ENCODE measurements at regions not wholly inside any gene's neighbourhood (a gene's known extent, or its start where the extent isn't known, plus 50 kb on each side); places are given as distances from the start of the nearest gene placed in this dataset.
A peak's percentile ranks its signal among the peaks of the same experiment; 100 is the strongest.

- no peaks in the 10 kb centered on the region for H3K9me3 Mint-ChIP-seq
- Histone ChIP-seq H3K27ac (no peak overlapping the region), H3K79me2 (ENCODE audit: low read depth) (no peaks in the 10 kb centered on the region), H3K4me1 (peaks cover 34% of the 10 kb centered on the region), H3K36me3 (no peaks in the 10 kb centered on the region), H3K4me3 (no peak overlapping the region), H2AFZ (replicated peaks) (no peak overlapping the region), H4K20me1 (ENCODE audit: low read depth) (no peaks in the 10 kb centered on the region), H3K27me3 (no peaks in the 10 kb centered on the region), H3K9me3 (ENCODE audit: low read depth) (no peaks in the 10 kb centered on the region), H3K9ac (no peak overlapping the region), H3K4me2 (no peak overlapping the region), H3F3A (ENCODE audit: low read depth) (peaks cover 12% of the 10 kb centered on the region)
- H3K4me1 Mint-ChIP-seq = peaks cover 28% of the 10 kb centered on the region
- H3K4me3 Mint-ChIP-seq = no peak overlapping the region
- no peak overlapping the region for H3K27ac Mint-ChIP-seq
- no peak for TF ChIP-seq EZH2phosphoT487 (IDR thresholded peaks at IDR 0.05)
- no peak for TF ChIP-seq CTCF (IDR thresholded peaks at IDR 0.05)
- TF ChIP-seq EZH2 (IDR thresholded peaks at IDR 0.05) = no peak
- peaks cover 4% of the 10 kb centered on the region for H3K27me3 Mint-ChIP-seq (ENCODE audit: insufficient read depth, low read depth)
- DNase-seq (ENCODE audit: low spot score) = no peak
- no peaks in the 10 kb centered on the region for H3K36me3 Mint-ChIP-seq
Measured at GRCh38 chr12:89084751-89085150, 267.6 kb downstream of the DUSP6 start.

GRCh38 chr12:89083491-89083890 is 268.8 kb downstream of the DUSP6 start:
- H3K27ac Mint-ChIP-seq = no peak overlapping the region
- TF ChIP-seq EZH2phosphoT487 (IDR thresholded peaks at IDR 0.05) (no peak), CTCF (IDR thresholded peaks at IDR 0.05) (no peak), EZH2 (IDR thresholded peaks at IDR 0.05) (no peak)
- peaks cover 29% of the 10 kb centered on the region for H3K4me1 ChIP-seq

GRCh38 chr12:89082370-89082753 is 269.9 kb downstream of the DUSP6 start:
- no peak for TF ChIP-seq EZH2 (IDR thresholded peaks at IDR 0.05)

More at GRCh38 chr12:89083491-89083890, 268.8 kb downstream of the DUSP6 start:
- DNase-seq (ENCODE audit: low spot score) = no peak
- H3K4me3 Mint-ChIP-seq = no peak overlapping the region
- no peaks in the 10 kb centered on the region for H3K9me3 ChIP-seq (ENCODE audit: low read depth)
- no peak overlapping the region for H3K4me3 ChIP-seq
- no peaks in the 10 kb centered on the region for H3K36me3 ChIP-seq
- H3K79me2 ChIP-seq (ENCODE audit: low read depth) = no peaks in the 10 kb centered on the region
- H3K27me3 Mint-ChIP-seq (ENCODE audit: insufficient read depth, low read depth) = peaks cover 4% of the 10 kb centered on the region
- H3K27ac ChIP-seq = no peak overlapping the region
- peaks cover 28% of the 10 kb centered on the region for H3K4me1 Mint-ChIP-seq
- H2AFZ ChIP-seq (replicated peaks) = no peak overlapping the region
- H3K9ac ChIP-seq = no peak overlapping the region
- H3K9me3 Mint-ChIP-seq = no peaks in the 10 kb centered on the region
- H3K36me3 Mint-ChIP-seq = no peaks in the 10 kb centered on the region
- H3K4me2 ChIP-seq = no peak overlapping the region
- peaks cover 10% of the 10 kb centered on the region for H3F3A ChIP-seq (ENCODE audit: low read depth)
- H4K20me1 ChIP-seq (ENCODE audit: low read depth) = no peaks in the 10 kb centered on the region
- no peaks in the 10 kb centered on the region for H3K27me3 ChIP-seq

GRCh38 chr12:89081719-89082369 is 270.5 kb downstream of the DUSP6 start:
- no peak overlapping the region for H3K27ac ChIP-seq
- Mint-ChIP-seq H3K36me3 (no peaks in the 10 kb centered on the region), H3K4me1 (peaks cover 18% of the 10 kb centered on the region), H3K27me3 (ENCODE audit: insufficient read depth, low read depth) (peaks cover 4% of the 10 kb centered on the region), H3K9me3 (no peaks in the 10 kb centered on the region), H3K27ac (peak overlapping the region; percentile 88), H3K4me3 (no peak overlapping the region)
- no peaks in the 10 kb centered on the region for H4K20me1 ChIP-seq (ENCODE audit: low read depth)
- H3K9ac ChIP-seq = no peak overlapping the region
- H3K4me3 ChIP-seq = no peak overlapping the region
- H3K27me3 ChIP-seq = no peaks in the 10 kb centered on the region
- no peaks in the 10 kb centered on the region for H3K36me3 ChIP-seq
- H3K79me2 ChIP-seq (ENCODE audit: low read depth) = no peaks in the 10 kb centered on the region
- TF ChIP-seq EZH2phosphoT487 (IDR thresholded peaks at IDR 0.05) (no peak), CTCF (IDR thresholded peaks at IDR 0.05) (no peak), EZH2 (IDR thresholded peaks at IDR 0.05) (no peak)
- DNase-seq (ENCODE audit: low spot score) = no peak
- no peaks in the 10 kb centered on the region for H3F3A ChIP-seq (ENCODE audit: low read depth)
- no peak overlapping the region for H3K4me2 ChIP-seq
- no peak overlapping the region for H2AFZ ChIP-seq (replicated peaks)
- H3K9me3 ChIP-seq (ENCODE audit: low read depth) = no peaks in the 10 kb centered on the region
- peaks cover 14% of the 10 kb centered on the region for H3K4me1 ChIP-seq

More at GRCh38 chr12:89082370-89082753, 269.9 kb downstream of the DUSP6 start:
- H3K27ac ChIP-seq = no peak overlapping the region
- H3K4me3 ChIP-seq = no peak overlapping the region
- no peak overlapping the region for H3K9ac ChIP-seq
- Mint-ChIP-seq H3K9me3 (no peaks in the 10 kb centered on the region), H3K36me3 (no peaks in the 10 kb centered on the region), H3K27ac (no peak overlapping the region), H3K27me3 (ENCODE audit: insufficient read depth, low read depth) (peaks cover 4% of the 10 kb centered on the region), H3K4me3 (no peak overlapping the region), H3K4me1 (peaks cover 19% of the 10 kb centered on the region)
- H3F3A ChIP-seq (ENCODE audit: low read depth) = no peaks in the 10 kb centered on the region
- H2AFZ ChIP-seq (replicated peaks) = no peak overlapping the region
- DNase-seq (ENCODE audit: low spot score) = no peak
- no peaks in the 10 kb centered on the region for H3K9me3 ChIP-seq (ENCODE audit: low read depth)
- no peaks in the 10 kb centered on the region for H3K79me2 ChIP-seq (ENCODE audit: low read depth)
- H3K4me1 ChIP-seq = peaks cover 18% of the 10 kb centered on the region
- no peaks in the 10 kb centered on the region for H4K20me1 ChIP-seq (ENCODE audit: low read depth)
- H3K27me3 ChIP-seq = no peaks in the 10 kb centered on the region
- H3K36me3 ChIP-seq = no peaks in the 10 kb centered on the region
- no peak overlapping the region for H3K4me2 ChIP-seq
